H1 (cell line): ENCODE measurements at regions not wholly inside any gene's neighbourhood (a gene's known extent, or its start where the extent isn't known, plus 50 kb on each side); places are given as distances from the start of the nearest gene placed in this dataset.

Experiments
- CTCF ChIA-PET: fragments of 300-600 bp; sonication (Branson Sonifier 250); formaldehyde crosslinking; loops from one replicate; lab custom pipeline; 2021; ENCODE audit not compliant: partially characterized antibody; lab: Charles Lee
- POLR2A ChIA-PET: fragments of 300-600 bp; sonication (Branson Sonifier 250); formaldehyde crosslinking; loops from one replicate; lab custom pipeline; 2021; ENCODE audit warnings: inconsistent platforms; ENCODE audit not compliant: partially characterized antibody; lab: Charles Lee
- DNase-seq, 2 experiments: peaks; one replicate each; pipeline versions ENCODE4 v3.0.0 to v3.0.0-alpha.2; 2010 to 2022; ENCODE audit warnings: low spot score in 2 of 2, low read depth in 1 of 2, mixed read lengths in 1 of 2
- FAIRE-seq: peaks from 2 replicates; lab custom pipeline; 2011; peaks lifted over from hg19 to GRCh38; lab: Jason Lieb, UNC
- H2AFZ ChIP-seq: 2 replicates; pipeline ENCODE4 v1.8.1; 2012; ENCODE audit warnings: low read length, inconsistent platforms
- H2AK5ac ChIP-seq: 2 replicates; pipeline ENCODE4 v1.6.1; 2013; ENCODE audit warnings: low read depth, low read length
- H2BK120ac ChIP-seq: replicated peaks from 2 replicates; pipeline ENCODE3; 2013; ENCODE audit warnings: low read depth, low read length, inconsistent platforms
- H2BK12ac ChIP-seq: 2 replicates; pipeline ENCODE4 v1.6.1; 2013; ENCODE audit warnings: low read depth, low read length
- H2BK15ac ChIP-seq: 2 replicates; pipeline ENCODE4 v1.6.1; 2013; ENCODE audit warnings: low read length
- H2BK20ac ChIP-seq: 2 replicates; pipeline ENCODE4 v1.6.1; 2013; ENCODE audit warnings: low read length
- H2BK5ac ChIP-seq: 2 replicates; pipeline ENCODE4 v1.6.1; 2013; ENCODE audit warnings: low read depth, low read length
- H3K14ac ChIP-seq: 2 replicates; pipeline ENCODE4 v1.6.1; 2013; ENCODE audit warnings: inconsistent platforms; ENCODE audit not compliant: insufficient read length
- H3K18ac ChIP-seq: 2 replicates; pipeline ENCODE4 v1.6.1; 2013; ENCODE audit warnings: low read length; ENCODE audit errors: extremely low read depth
- H3K23ac ChIP-seq: 2 replicates; pipeline ENCODE4 v1.6.1; 2013; ENCODE audit warnings: inconsistent platforms; ENCODE audit not compliant: insufficient read length
- H3K23me2 ChIP-seq: 2 replicates; pipeline ENCODE4 v1.6.1; 2013; ENCODE audit warnings: low read depth, low read length
- H3K27ac ChIP-seq: 2 replicates; pipeline ENCODE4 v1.6.1; 2011; ENCODE audit warnings: low read depth, low read length, inconsistent platforms
- H3K27me3 ChIP-seq, 4 experiments: replicated peaks in 1 of 4; 1 replicate in 1 of 4; 2 replicates in 3 of 4; pipeline versions ENCODE4 v1.6.1 to v1.8.1; 2011 to 2013; ENCODE audit warnings: low read length in 3 of 4, mild to moderate bottlenecking in 3 of 4, inconsistent platforms in 2 of 4, mixed read lengths in 2 of 4, moderate library complexity in 1 of 4; ENCODE audit not compliant: control insufficient read depth in 3 of 4, insufficient read depth in 3 of 4; ENCODE audit errors: extremely low read depth in 1 of 4
- H3K36me3 ChIP-seq, 4 experiments: 2 replicates each; pipeline versions ENCODE4 v1.6.1 to v1.8.1; 2011 to 2013; ENCODE audit warnings: mild to moderate bottlenecking in 4 of 4, low read length in 3 of 4, moderate library complexity in 2 of 4, control low read depth in 1 of 4, inconsistent platforms in 1 of 4; ENCODE audit not compliant: insufficient read depth in 4 of 4, control insufficient read depth in 2 of 4
- H3K4ac ChIP-seq: replicated peaks from 2 replicates; pipeline ENCODE3; 2013; ENCODE audit warnings: low read length, low read depth, mixed read lengths, inconsistent platforms; ENCODE audit not compliant: insufficient read length
- H3K4me1 ChIP-seq, 4 experiments: replicated peaks in 1 of 4; 1 replicate in 1 of 4; 2 replicates in 3 of 4; pipeline versions ENCODE4 v1.6.1 to v1.8.1; 2011 to 2013; ENCODE audit warnings: low read length in 3 of 4, inconsistent platforms in 2 of 4, mixed read lengths in 1 of 4; ENCODE audit not compliant: insufficient read depth in 4 of 4, control insufficient read depth in 3 of 4
- H3K4me2 ChIP-seq, 2 experiments: 2 replicates each; pipeline versions ENCODE4 v1.6.1 to v1.8.1; 2011 to 2013; ENCODE audit warnings: low read depth in 2 of 2, low read length in 2 of 2, control low read depth in 1 of 2, inconsistent platforms in 1 of 2, mild to moderate bottlenecking in 1 of 2; ENCODE audit not compliant: insufficient read depth in 1 of 2
- H3K4me3 ChIP-seq, 4 experiments: fragments of 200-600, 300-600 bp in 1 of 4; sonication (generic), shearing (Covaris generic), sonication (Bioruptor Twin) in 1 of 4; 2 replicates each; pipeline versions ENCODE4 v1.5.1 to v1.8.1; 2011 to 2016; ENCODE audit warnings: low read length in 4 of 4, low read depth in 3 of 4, control low read depth in 2 of 4, inconsistent platforms in 2 of 4, mild to moderate bottlenecking in 2 of 4, mixed read lengths in 1 of 4, moderate library complexity in 1 of 4; ENCODE audit not compliant: insufficient read depth in 2 of 4; ENCODE audit errors: extremely low read depth in 1 of 4
- H3K56ac ChIP-seq: replicated peaks from 2 replicates; pipeline ENCODE3; 2013; ENCODE audit warnings: low read depth, mild to moderate bottlenecking, mixed read lengths, low read length, inconsistent platforms; ENCODE audit not compliant: insufficient read length
- H3K79me1 ChIP-seq: 2 replicates; pipeline ENCODE4 v1.6.1; 2013; ENCODE audit warnings: low read depth, low read length, control low read depth
- H3K79me2 ChIP-seq, 2 experiments: 2 replicates each; pipeline versions ENCODE4 v1.6.1 to v1.8.1; 2012 to 2013; ENCODE audit warnings: low read length in 2 of 2, mild to moderate bottlenecking in 2 of 2, inconsistent platforms in 1 of 2; ENCODE audit not compliant: insufficient read depth in 2 of 2, control insufficient read depth in 1 of 2
- H3K9ac ChIP-seq, 4 experiments: replicated peaks in 1 of 4; 1 replicate in 1 of 4; 2 replicates in 3 of 4; pipeline versions ENCODE4 v1.6.1 to v1.8.1; 2011 to 2013; ENCODE audit warnings: low read depth in 3 of 4, low read length in 3 of 4, control low read depth in 2 of 4, mild to moderate bottlenecking in 2 of 4, moderate library complexity in 2 of 4, inconsistent platforms in 1 of 4; ENCODE audit errors: extremely low read depth in 1 of 4
- H3K9me3 ChIP-seq, 2 experiments: 2 replicates each; pipeline versions ENCODE4 v1.6.1 to v1.8.1; 2012 to 2013; ENCODE audit warnings: mild to moderate bottlenecking in 2 of 2, moderate library complexity in 2 of 2, control low read depth in 1 of 2, inconsistent platforms in 1 of 2, low read depth in 1 of 2, low read length in 1 of 2, mixed read lengths in 1 of 2; ENCODE audit not compliant: insufficient read depth in 2 of 2
- H4K20me1 ChIP-seq, 2 experiments: replicated peaks in 1 of 2; 2 replicates each; pipeline versions ENCODE3 to v1.8.1; 2011 to 2013; ENCODE audit warnings: inconsistent platforms in 2 of 2, low read length in 2 of 2, mild to moderate bottlenecking in 1 of 2; ENCODE audit not compliant: insufficient read depth in 2 of 2, control insufficient read depth in 1 of 2
- H4K5ac ChIP-seq: 2 replicates; pipeline ENCODE4 v1.6.1; 2013; ENCODE audit warnings: low read length, low read depth, mixed read lengths, inconsistent platforms; ENCODE audit not compliant: insufficient read length
- H4K8ac ChIP-seq: 2 replicates; pipeline ENCODE4 v1.8.0; 2013; ENCODE audit warnings: mild to moderate bottlenecking, moderate library complexity, low read length, inconsistent platforms; ENCODE audit not compliant: insufficient read depth; ENCODE audit errors: extremely low read depth
- H4K91ac ChIP-seq: replicated peaks from 2 replicates; pipeline ENCODE3; 2013; ENCODE audit warnings: low read length, mixed read lengths, inconsistent platforms; ENCODE audit not compliant: insufficient read length
- ASH2L ChIP-seq: fragments of 200-600, 300-600 bp; sonication (generic); IDR thresholded peaks from one replicate; pipeline ENCODE4 v1.7.1; 2017; ENCODE audit warnings: low read length
- FOSL1 ChIP-seq: IDR thresholded peaks from 2 replicates; pipeline ENCODE4 v1.6.1; 2011; ENCODE audit warnings: mild to moderate bottlenecking, low read depth, low read length, moderate library complexity; ENCODE audit not compliant: insufficient read depth
- GABPA ChIP-seq: IDR thresholded peaks from 2 replicates; pipeline ENCODE4 v1.6.1; 2011; ENCODE audit warnings: mild to moderate bottlenecking, low read length, moderate library complexity, borderline replicate concordance; ENCODE audit not compliant: insufficient read depth
- JUND ChIP-seq: IDR thresholded peaks from 2 replicates; pipeline ENCODE4 v1.6.1; 2011; ENCODE audit warnings: mild to moderate bottlenecking, improper control_type of control experiment, low read length
- WGBS, 2 experiments: shearing (Covaris generic) in 1 of 2; methylation state at CpG; one replicate each; pipeline versions ENCODE4 v1.1.6 to v1.1.7; 2013 to 2015; ENCODE audit warnings: low lambda C conversion rate in 2 of 2, mixed read lengths in 2 of 2, inconsistent platforms in 1 of 2, low coverage in 1 of 2, missing lambda C conversion rate in 1 of 2; ENCODE audit not compliant: insufficient replicate concordance in 2 of 2, insufficient coverage in 1 of 2, insufficient read length in 1 of 2; ENCODE audit errors: extremely low coverage in 1 of 2, missing lambda C conversion rate in 1 of 2; 5-methylcytosine and 5-hydroxymethylcytosine counted together

- no peak overlapping the region for H3K56ac ChIP-seq
- H2BK5ac ChIP-seq: no peak overlapping the region
- no peak overlapping the region for H3K4me2 ChIP-seq
- H2BK20ac ChIP-seq: no peak overlapping the region
- POLR2A ChIA-PET: no interaction called here
- no peak overlapping the region for H2BK12ac ChIP-seq
- FAIRE-seq (no peak), DNase-seq (no peak)
- no peak overlapping the region for H2BK15ac ChIP-seq
- H3K14ac ChIP-seq: no peak overlapping the region
- no peaks in the 10 kb centered on the region for H3K79me1 ChIP-seq
- H3K23ac ChIP-seq: no peak overlapping the region
- H3K79me2 ChIP-seq: no peaks in the 10 kb centered on the region
- no peak overlapping the region for H2AK5ac ChIP-seq
- H4K8ac ChIP-seq: no peak overlapping the region
- H4K91ac ChIP-seq: no peak overlapping the region
- no peaks in the 10 kb centered on the region for H3K36me3 ChIP-seq
- no peaks in the 10 kb centered on the region for H3K9me3 ChIP-seq
- no peak overlapping the region for H3K4ac ChIP-seq
- 0 out of 2 replicates have a peak, but pooled peaks cover 2% of the 10 kb centered on the region for H3K23me2 ChIP-seq
- TF ChIP-seq ASH2L: no peak
- no peak for TF ChIP-seq GABPA
- TF ChIP-seq JUND: no peak
- TF ChIP-seq FOSL1: no peak
- no peak overlapping the region for H3K9ac ChIP-seq
- H3K27me3 ChIP-seq: no peaks in the 10 kb centered on the region
- H3K27ac ChIP-seq: no peak overlapping the region
- H2BK120ac ChIP-seq: no peak overlapping the region
- 86% methylated on average over 1 of the region's 1 CpG; no CpG with 5 or more reads in 1 of the 2 experiments for WGBS, 2 experiments
- no peak overlapping the region for H3K4me3 ChIP-seq
- peaks cover 0 to 8% (median 5%) of the 10 kb centered on the region in 4 experiments; a peak in 5 of 7 replicates for H3K4me1 ChIP-seq
- H2AFZ ChIP-seq: no peak overlapping the region
- H4K20me1 ChIP-seq: no peaks in the 10 kb centered on the region
- CTCF ChIA-PET: no interaction called here
- no peak overlapping the region for H4K5ac ChIP-seq
- no peak overlapping the region for H3K18ac ChIP-seq
Measured at GRCh38 chr2:18647731-18648130, 58.4 kb upstream of the NT5C1B start.
